ENCODE measurements at regions not wholly inside any gene's neighbourhood (a gene's known extent, or its start where the extent isn't known, plus 50 kb on each side); places are given as distances from the start of the nearest gene placed in this dataset.

DNA sequence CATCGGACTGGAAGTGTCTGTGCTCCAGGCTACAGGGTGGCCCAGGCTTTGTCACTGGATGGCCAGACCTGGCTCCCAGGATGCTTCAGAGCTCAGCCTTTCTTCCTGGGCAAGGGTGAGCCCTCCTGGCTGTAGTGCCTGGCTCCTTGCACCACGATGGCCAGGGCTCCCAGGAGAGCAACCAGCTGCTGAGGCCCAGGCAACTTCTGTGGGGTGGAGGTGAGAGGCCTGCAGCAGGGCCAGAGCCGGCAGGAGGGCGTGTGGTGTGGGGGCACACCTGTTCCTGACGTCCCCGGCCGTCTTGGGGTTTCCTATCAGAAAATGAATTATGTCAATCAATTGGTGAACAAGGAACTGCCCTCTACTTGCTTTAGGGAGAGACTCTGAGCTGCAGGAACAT, 82.1 kb downstream of the DHCR7 start:
- no peak for TF ChIP-seq ZNF274 (IDR thresholded peaks at IDR 0.05; ENCODE audit: low read depth, low read length)
- no peak for TF ChIP-seq YY1 (IDR thresholded peaks at IDR 0.05; ENCODE audit: insufficient read depth, insufficient read length)
- TF ChIP-seq SUZ12 (IDR thresholded peaks at IDR 0.05; ENCODE audit: extremely low read depth, insufficient read depth, insufficient read length) = no peak

All from NT2/D1 (cell line).